ENCODE measurements at regions not wholly inside any gene's neighbourhood (a gene's known extent, or its start where the extent isn't known, plus 50 kb on each side); places are given as distances from the start of the nearest gene placed in this dataset.

GRCh38 chrX:45602151-45602550 lies 401.5 kb upstream of the DIPK2B start:
- no peak for TF ChIP-seq CEBPB (IDR thresholded peaks at IDR 0.05; ENCODE audit: low read depth, low read length)
- TF ChIP-seq CTCF (conservative IDR thresholded peaks at IDR 0.05; ENCODE audit: low read depth, low read length): no peak
- TF ChIP-seq POLR2A (IDR thresholded peaks at IDR 0.05; ENCODE audit: low read depth, low read length): no peak
- no peak for TF ChIP-seq MXI1 (IDR thresholded peaks at IDR 0.05; ENCODE audit: borderline replicate concordance, low read depth, low read length)
- no peak for TF ChIP-seq FOS (IDR thresholded peaks at IDR 0.05; ENCODE audit: low read depth, low read length)
- no peak for TF ChIP-seq RCOR1 (IDR thresholded peaks at IDR 0.05; ENCODE audit: insufficient replicate concordance, low read length)
- no peak for TF ChIP-seq MAFK (IDR thresholded peaks at IDR 0.05; ENCODE audit: low read depth, low read length)
- no peak for TF ChIP-seq SMC3 (IDR thresholded peaks at IDR 0.05; ENCODE audit: low read depth, low read length)

All from IMR-90 (cell line).